Calu3 (cell line): ENCODE measurements at regions not wholly inside any gene's neighbourhood (a gene's known extent, or its start where the extent isn't known, plus 50 kb on each side); places are given as distances from the start of the nearest gene placed in this dataset.

ENCODE experiments used
- BruUV-seq: library from RNA; stranded (reverse); fragments of 400-500 nt; replicated peaks from 2 replicates; lab custom pipeline; 2021; lab: Mats Ljungman, UMichigan
- CTCF ChIA-PET: fragments of 300-600 bp; sonication (Branson Sonifier 250); formaldehyde crosslinking; loops from one replicate; lab custom pipeline; 2022; ENCODE audit warnings: antibody characterized with exemption; lab: Charles Lee
- DNase-seq: peaks from one replicate; pipeline ENCODE4 v3.0.0; 2022
- H3K27ac Mint-ChIP-seq: one replicate; pipeline ENCODE4 v1.8.0; 2022; ENCODE audit warnings: mixed read lengths; ENCODE audit not compliant: unreplicated experiment
- H3K27me3 Mint-ChIP-seq: one replicate; pipeline ENCODE4 v1.8.0; 2022; ENCODE audit warnings: mixed read lengths; ENCODE audit not compliant: unreplicated experiment
- H3K36me3 Mint-ChIP-seq: one replicate; pipeline ENCODE4 v1.8.0; 2022; ENCODE audit warnings: mild to moderate bottlenecking, moderate library complexity, mixed read lengths; ENCODE audit not compliant: insufficient read depth, unreplicated experiment
- H3K4me1 Mint-ChIP-seq: one replicate; pipeline ENCODE4 v1.8.0; 2022; ENCODE audit warnings: mild to moderate bottlenecking, low read depth, mixed read lengths; ENCODE audit not compliant: unreplicated experiment
- H3K4me3 Mint-ChIP-seq: one replicate; pipeline ENCODE4 v1.8.0; 2022; ENCODE audit warnings: mild to moderate bottlenecking, low read depth, moderate library complexity, mixed read lengths; ENCODE audit not compliant: unreplicated experiment
- H3K9me3 Mint-ChIP-seq: one replicate; pipeline ENCODE4 v1.8.0; 2022; ENCODE audit warnings: low read depth, mixed read lengths; ENCODE audit not compliant: unreplicated experiment
- CTCF ChIP-seq: fragments of 200-600 bp; IDR thresholded peaks from one replicate; pipeline ENCODE4 v1.8.0; 2022; ENCODE audit warnings: antibody characterized with exemption; ENCODE audit not compliant: unreplicated experiment
- intact Hi-C: fragments of 100-400 bp; cut with micrococcal nuclease; formaldehyde crosslinking; loops from one replicate; pipeline ENCODE4 v1.10.0; 2022; ENCODE audit not compliant: unreplicated experiment

DNA sequence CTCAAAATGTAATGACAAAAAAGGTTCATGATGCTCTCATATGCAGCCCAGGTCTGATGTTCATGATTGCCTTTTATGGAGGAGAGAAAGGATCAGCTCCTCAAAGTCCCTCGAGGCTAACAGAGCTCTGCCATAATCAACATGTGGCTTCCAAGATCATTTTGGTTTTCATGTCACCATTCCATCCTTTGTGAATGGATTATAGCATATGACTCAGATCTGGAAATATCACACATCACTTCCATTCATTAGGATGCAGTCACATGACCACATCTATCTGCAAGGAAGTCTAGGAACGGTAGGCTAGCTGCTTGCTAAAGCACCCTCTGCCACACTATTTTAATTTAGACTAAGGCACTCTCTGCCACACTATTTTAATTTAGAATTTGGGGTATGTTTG is 77.6 kb downstream of the COX18 start:
- H3K9me3 Mint-ChIP-seq: no peaks in the 10 kb centered on the region
- TF ChIP-seq CTCF: no peak

DNA sequence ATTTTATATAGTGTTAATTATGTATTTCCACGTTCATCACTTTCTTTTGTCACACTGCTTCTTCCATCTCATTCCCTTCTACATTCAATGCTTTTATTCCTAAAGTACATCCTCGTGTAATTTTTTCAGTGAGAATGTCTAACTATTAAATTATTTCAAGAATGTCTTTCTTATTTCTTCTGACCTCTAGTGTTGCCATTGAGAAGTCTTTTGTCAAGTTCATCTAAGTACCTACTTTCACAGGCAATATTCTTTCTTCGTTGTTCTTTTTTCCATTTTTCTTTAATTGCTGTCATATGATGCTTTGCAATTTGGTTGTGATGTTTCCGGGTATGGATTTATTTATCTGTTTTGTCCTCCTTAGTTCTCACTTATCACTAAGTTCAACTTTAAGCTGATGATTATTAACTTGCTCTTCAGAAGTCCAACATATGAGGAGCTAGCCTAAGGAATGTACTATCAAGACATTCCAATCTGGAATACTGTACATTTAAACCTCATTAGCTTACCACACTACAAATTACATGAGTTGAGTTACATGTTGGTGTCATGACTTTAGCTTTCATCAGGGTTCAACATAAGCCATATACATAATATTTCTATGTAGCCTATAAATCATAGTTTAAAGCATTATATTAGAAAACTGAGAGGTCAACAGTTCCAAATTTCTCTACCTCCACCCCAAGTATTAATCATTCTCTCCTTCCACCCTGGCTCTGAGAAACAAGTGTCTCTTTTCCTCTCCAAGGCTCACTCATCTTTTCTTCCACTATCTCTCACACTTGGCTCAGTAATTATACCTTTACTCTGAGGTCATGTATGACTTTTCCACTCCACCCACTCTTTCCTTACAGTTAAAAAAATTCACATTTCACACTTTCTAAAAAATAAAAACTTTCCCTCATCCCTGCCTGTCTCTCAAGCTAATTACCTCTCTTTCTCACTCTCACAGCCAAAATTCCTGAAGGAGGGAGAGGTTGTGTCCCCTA is 81.5 kb downstream of the COX18 start:
- no peak for TF ChIP-seq CTCF
- no peaks in the 10 kb centered on the region for H3K4me1 Mint-ChIP-seq
- H3K4me3 Mint-ChIP-seq: no peak overlapping the region
- DNase-seq: no peak
- no peaks in the 10 kb centered on the region for H3K36me3 Mint-ChIP-seq
- BruUV-seq: no TSS peak
- H3K27me3 Mint-ChIP-seq: peaks cover 2% of the 10 kb centered on the region
- H3K27ac Mint-ChIP-seq: no peak overlapping the region
- intact Hi-C loops: no loop called here
- no peaks in the 10 kb centered on the region for H3K9me3 Mint-ChIP-seq
- CTCF ChIA-PET: no interaction called here

More for the DNA sequence above, 77.6 kb downstream of the COX18 start:
- intact Hi-C loops: no loop called here
- Mint-ChIP-seq H3K27me3 (peaks cover 16% of the 10 kb centered on the region), H3K36me3 (no peaks in the 10 kb centered on the region), H3K4me1 (no peaks in the 10 kb centered on the region), H3K4me3 (no peak overlapping the region), H3K27ac (no peak overlapping the region)
- DNase-seq: no peak
- CTCF ChIA-PET: no interaction called here
- no TSS peak for BruUV-seq

GRCh38 chr4:72984351-72984750 is 85.2 kb downstream of the COX18 start:
- Mint-ChIP-seq H3K4me3 (no peak overlapping the region), H3K27ac (no peak overlapping the region), H3K36me3 (no peaks in the 10 kb centered on the region), H3K9me3 (no peaks in the 10 kb centered on the region), H3K4me1 (no peaks in the 10 kb centered on the region), H3K27me3 (peaks cover 7% of the 10 kb centered on the region)
- CTCF ChIA-PET: no interaction called here
- DNase-seq: no peak
- BruUV-seq: no TSS peak
- TF ChIP-seq CTCF: no peak
- intact Hi-C loops: no loop called here

- no peaks in the 10 kb centered on the region for H3K4me1 Mint-ChIP-seq
- CTCF ChIA-PET: no interaction called here
- H3K36me3 Mint-ChIP-seq: no peaks in the 10 kb centered on the region
- BruUV-seq: no TSS peak
- no peak overlapping the region for H3K27ac Mint-ChIP-seq
- H3K9me3 Mint-ChIP-seq: no peaks in the 10 kb centered on the region
- intact Hi-C loops: no loop called here
- peaks cover 7% of the 10 kb centered on the region for H3K27me3 Mint-ChIP-seq
- no peak for DNase-seq
- TF ChIP-seq CTCF: no peak
- H3K4me3 Mint-ChIP-seq: no peak overlapping the region
Measured at GRCh38 chr4:72983709-72984108, 85.8 kb downstream of the COX18 start.
